ENCODE measurements at regions not wholly inside any gene's neighbourhood (a gene's known extent, or its start where the extent isn't known, plus 50 kb on each side); places are given as distances from the start of the nearest gene placed in this dataset.

GRCh38 chr18:46369323-46369722 lies 265.1 kb downstream of the HAUS1 start:
- TF ChIP-seq CTCF (IDR thresholded peaks at IDR 0.05): no peak
- DNase-seq (ENCODE audit: low spot score) (no peak), ATAC-seq (ENCODE audit: insufficient number of reproducible peaks, low FRiP score, low read depth) (no peak)
- Histone ChIP-seq H3K4me1 (ENCODE audit: control insufficient read depth in 1 of 2, low read depth in 2 of 2) (no peaks in the 10 kb centered on the region), H3K9me3 (no peaks in the 10 kb centered on the region), H3K4me3 (no peak overlapping the region), H3K27me3 (replicated peaks; ENCODE audit: insufficient read depth) (no peaks in the 10 kb centered on the region), H3K36me3 (no peaks in the 10 kb centered on the region), H3K27ac (no peak overlapping the region)

GRCh38 chr18:46370898-46371297 lies 266.7 kb downstream of the HAUS1 start:
- no peaks in the 10 kb centered on the region for H3K36me3 ChIP-seq
- DNase-seq (ENCODE audit: low spot score): no peak
- H3K4me3 ChIP-seq: no peak overlapping the region
- no peaks in the 10 kb centered on the region for H3K4me1 ChIP-seq (ENCODE audit: control insufficient read depth in 1 of 2, low read depth in 2 of 2)
- no peak for TF ChIP-seq CTCF (IDR thresholded peaks at IDR 0.05)
- H3K9me3 ChIP-seq: no peaks in the 10 kb centered on the region
- H3K27me3 ChIP-seq (replicated peaks; ENCODE audit: insufficient read depth): no peaks in the 10 kb centered on the region
- no peak for ATAC-seq (ENCODE audit: insufficient number of reproducible peaks, low FRiP score, low read depth)
- H3K27ac ChIP-seq: no peak overlapping the region

- H3K36me3 ChIP-seq: no peaks in the 10 kb centered on the region
- no peak for TF ChIP-seq CTCF (IDR thresholded peaks at IDR 0.05)
- ATAC-seq (ENCODE audit: insufficient number of reproducible peaks, low FRiP score, low read depth) (no peak), DNase-seq (ENCODE audit: low spot score) (no peak)
- H3K27ac ChIP-seq: no peak overlapping the region
- no peaks in the 10 kb centered on the region for H3K9me3 ChIP-seq
- H3K4me1 ChIP-seq (ENCODE audit: control insufficient read depth in 1 of 2, low read depth in 2 of 2): no peaks in the 10 kb centered on the region
- H3K27me3 ChIP-seq (replicated peaks; ENCODE audit: insufficient read depth): no peaks in the 10 kb centered on the region
- H3K4me3 ChIP-seq: no peak overlapping the region
Measured at GRCh38 chr18:46372670-46373069, 268.5 kb downstream of the HAUS1 start.

GRCh38 chr18:46373131-46373530 lies 268.9 kb downstream of the HAUS1 start:
- H3K27me3 ChIP-seq (replicated peaks; ENCODE audit: insufficient read depth): no peaks in the 10 kb centered on the region

GRCh38 chr18:46373791-46374190 lies 269.6 kb downstream of the HAUS1 start:
- H3K36me3 ChIP-seq: no peaks in the 10 kb centered on the region
- no peaks in the 10 kb centered on the region for H3K9me3 ChIP-seq
- ATAC-seq (ENCODE audit: insufficient number of reproducible peaks, low FRiP score, low read depth): no peak
- no peak for TF ChIP-seq CTCF (IDR thresholded peaks at IDR 0.05)
- no peak overlapping the region for H3K4me3 ChIP-seq
- no peaks in the 10 kb centered on the region for H3K27me3 ChIP-seq (replicated peaks; ENCODE audit: insufficient read depth)
- no peak overlapping the region for H3K27ac ChIP-seq
- no peaks in the 10 kb centered on the region for H3K4me1 ChIP-seq (ENCODE audit: control insufficient read depth in 1 of 2, low read depth in 2 of 2)
- DNase-seq (ENCODE audit: low spot score): no peak

More at GRCh38 chr18:46373131-46373530, 268.9 kb downstream of the HAUS1 start:
- Histone ChIP-seq H3K4me3 (no peak overlapping the region), H3K9me3 (no peaks in the 10 kb centered on the region), H3K27ac (no peak overlapping the region), H3K36me3 (no peaks in the 10 kb centered on the region), H3K4me1 (ENCODE audit: control insufficient read depth in 1 of 2, low read depth in 2 of 2) (no peaks in the 10 kb centered on the region)
- ATAC-seq (ENCODE audit: insufficient number of reproducible peaks, low FRiP score, low read depth): no peak
- no peak for DNase-seq (ENCODE audit: low spot score)
- no peak for TF ChIP-seq CTCF (IDR thresholded peaks at IDR 0.05)
